ACHN (cell line): ENCODE measurements at regions not wholly inside any gene's neighbourhood (a gene's known extent, or its start where the extent isn't known, plus 50 kb on each side); places are given as distances from the start of the nearest gene placed in this dataset.
"Not testable (repeated sequence)": the region's sequence is repeated elsewhere in the genome, so short reads cannot be mapped to it uniquely, and the experiment has no call there.

Experiments used
- DNase-seq: peaks from one replicate; pipeline ENCODE4 v3.0.0-alpha.2; 2015
- in situ Hi-C: cut with HindIII; loops from 2 replicates; pipeline ENCODE4 v1.10.0; 2017; ENCODE audit warnings: low sequenced_read_pairs, low pct_ligation_motif_present, low pct_unique_long_range_greater_than_20kb

DNA sequence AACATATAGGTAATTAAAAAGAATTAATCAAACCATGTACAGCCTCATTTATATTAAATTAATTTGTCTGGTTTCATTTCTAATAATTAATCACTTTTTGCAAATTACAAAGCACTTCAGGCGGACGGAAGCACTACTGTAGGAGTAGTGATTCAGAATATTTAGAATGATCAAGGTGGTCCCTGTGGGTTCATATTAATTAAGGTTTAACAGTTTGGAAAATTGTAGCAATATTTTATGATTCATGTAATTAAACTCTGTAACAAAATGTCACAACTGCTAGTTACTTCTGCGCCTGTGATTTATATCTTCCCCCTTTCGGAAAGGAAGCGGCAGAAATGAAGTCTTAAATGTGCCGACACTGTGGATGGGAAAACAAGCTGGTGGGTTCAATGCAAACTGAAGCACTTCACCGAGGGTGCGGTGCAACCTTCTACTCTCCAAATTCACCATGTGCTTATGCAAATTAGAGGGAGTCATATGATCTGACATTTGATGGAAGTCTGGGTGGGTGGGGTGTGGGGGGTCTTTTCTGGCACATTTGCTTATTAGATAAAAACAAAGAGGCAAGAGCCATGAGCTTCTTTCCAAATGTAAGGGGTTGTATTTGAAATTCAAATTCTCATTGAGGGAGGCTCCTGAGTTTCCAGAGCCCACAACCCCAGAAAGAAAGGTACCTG lies 679.4 kb downstream of the TOX3 start:
- DNase-seq: no peak
- in situ Hi-C loops: no loop called here

DNA sequence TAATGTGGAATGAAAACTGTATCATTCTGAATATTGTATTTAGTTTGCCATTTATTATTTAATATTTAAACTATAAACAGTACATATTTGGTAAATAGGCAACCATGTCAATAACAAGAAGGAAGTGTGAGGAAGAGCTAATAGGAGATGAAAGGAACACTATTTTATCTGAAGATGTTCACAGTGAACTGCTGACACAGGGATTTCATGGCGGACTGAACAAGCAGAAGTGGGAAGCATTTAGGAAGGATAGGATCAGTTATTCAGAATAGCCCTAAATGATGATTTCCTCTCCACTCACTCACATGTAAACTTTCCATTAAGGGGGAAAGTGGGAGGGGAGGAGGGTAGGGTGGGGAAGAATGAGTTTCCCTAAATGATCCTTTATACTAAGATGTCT lies 682.4 kb downstream of the TOX3 start:
- in situ Hi-C loops: no loop called here

DNA sequence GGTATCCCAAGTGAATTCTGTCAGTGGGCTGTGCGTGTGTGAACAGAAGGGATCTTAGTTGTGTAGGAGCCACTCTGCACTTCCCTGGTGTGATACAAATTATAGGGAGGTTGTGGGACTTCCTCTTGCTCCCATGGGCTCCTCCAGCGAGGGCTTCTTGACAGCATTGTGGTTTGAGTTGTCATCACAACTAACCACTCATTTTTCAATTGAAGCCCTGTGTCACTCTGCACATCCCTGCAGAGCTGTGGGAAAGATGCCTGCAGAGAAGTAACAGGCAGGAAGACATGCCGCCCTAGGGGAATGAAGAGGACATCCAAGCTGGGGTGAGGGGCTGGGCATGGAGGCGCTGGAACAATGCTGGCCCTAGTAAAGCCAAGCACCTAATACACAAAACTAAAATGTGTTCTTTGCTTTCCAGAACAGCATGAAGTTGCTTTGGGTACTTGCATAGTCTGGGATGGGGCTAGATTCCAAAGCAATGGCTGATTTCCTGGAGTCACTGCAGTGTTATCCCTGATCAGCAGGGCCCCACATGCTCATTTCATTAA lies 692.5 kb downstream of the TOX3 start:
- DNase-seq: no peak
- in situ Hi-C loops: no loop called here

More for the DNA sequence above, 682.4 kb downstream of the TOX3 start:
- DNase-seq: no peak

DNA sequence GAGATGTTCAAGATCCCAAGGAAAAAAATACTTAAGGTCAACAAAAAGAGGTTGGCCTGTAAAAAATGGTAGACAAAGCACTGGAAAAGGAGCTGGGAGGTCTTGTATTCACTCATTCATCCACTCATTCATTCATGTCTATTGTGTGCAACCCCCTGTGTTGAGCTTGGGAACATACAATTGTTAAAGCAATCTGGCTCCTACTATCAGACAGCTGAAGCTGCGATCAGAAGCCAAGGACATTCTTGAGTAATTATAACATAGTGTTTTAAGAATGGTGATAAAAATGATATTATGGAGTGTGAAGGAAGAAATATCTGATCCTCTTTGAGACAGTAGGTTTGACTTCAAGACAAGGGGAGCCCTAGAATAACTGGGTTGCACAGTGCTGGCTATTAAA lies 693.4 kb downstream of the TOX3 start:
- DNase-seq: no peak
- in situ Hi-C loops: no loop called here

DNA sequence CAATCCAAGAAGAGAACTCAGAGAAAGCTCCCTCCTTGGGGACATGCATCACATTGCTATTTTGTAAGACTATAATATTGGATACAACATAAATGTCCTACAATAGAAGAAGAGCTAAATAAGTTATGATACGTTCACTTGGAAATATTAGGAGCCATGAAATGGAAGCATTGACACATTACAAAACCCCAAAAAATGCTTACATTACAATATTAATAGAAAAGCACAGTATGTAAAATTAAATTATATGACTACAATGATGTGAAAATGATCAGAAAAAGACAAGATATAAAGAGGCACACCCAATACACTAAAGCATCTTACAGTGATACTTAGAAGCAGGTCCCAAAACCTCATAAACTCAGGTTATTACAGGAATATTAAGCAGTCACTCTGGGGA lies 694.1 kb downstream of the TOX3 start:
- DNase-seq: no peak
- in situ Hi-C loops: no loop called here

DNA sequence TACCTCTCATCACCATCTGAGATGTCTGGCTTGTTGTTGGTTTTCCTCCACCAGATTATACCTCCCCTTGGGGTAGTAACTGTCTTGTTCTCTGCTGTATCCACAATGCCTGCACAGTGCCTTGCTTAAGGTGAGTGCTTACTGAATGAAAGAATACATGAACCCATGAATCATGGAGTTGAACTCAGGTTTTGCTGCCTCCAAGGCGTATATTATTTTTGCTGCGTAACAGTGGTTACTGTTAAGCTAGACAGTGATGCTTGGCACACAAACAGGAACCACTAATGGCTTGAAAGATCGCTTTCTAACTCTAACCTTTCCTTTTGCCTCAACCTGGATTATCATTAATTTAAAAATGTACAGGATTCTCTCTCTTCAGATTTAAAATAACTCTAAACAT lies 695.8 kb downstream of the TOX3 start:
- no peak for DNase-seq
- in situ Hi-C loops: no loop called here

DNA sequence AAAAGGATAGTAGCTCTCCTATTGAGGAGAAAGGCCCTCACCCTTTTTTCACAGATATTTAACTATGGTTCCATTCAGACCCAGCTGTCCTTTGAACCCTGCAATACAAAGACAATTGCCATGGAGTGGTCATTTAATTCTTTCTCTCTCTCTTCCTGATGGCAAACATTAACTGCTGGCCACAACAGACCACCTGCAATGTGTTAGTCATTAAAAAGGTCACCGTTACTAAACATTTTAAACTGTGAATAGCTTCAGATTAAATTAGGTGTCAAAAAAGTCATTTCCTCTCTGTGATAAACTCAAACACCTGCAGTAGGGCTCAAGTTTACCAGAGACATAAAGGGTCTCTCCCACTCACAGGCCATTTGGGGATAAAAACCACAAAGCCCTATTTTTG lies 697.2 kb downstream of the TOX3 start:
- DNase-seq: no peak
- in situ Hi-C loops: no loop called here

DNA sequence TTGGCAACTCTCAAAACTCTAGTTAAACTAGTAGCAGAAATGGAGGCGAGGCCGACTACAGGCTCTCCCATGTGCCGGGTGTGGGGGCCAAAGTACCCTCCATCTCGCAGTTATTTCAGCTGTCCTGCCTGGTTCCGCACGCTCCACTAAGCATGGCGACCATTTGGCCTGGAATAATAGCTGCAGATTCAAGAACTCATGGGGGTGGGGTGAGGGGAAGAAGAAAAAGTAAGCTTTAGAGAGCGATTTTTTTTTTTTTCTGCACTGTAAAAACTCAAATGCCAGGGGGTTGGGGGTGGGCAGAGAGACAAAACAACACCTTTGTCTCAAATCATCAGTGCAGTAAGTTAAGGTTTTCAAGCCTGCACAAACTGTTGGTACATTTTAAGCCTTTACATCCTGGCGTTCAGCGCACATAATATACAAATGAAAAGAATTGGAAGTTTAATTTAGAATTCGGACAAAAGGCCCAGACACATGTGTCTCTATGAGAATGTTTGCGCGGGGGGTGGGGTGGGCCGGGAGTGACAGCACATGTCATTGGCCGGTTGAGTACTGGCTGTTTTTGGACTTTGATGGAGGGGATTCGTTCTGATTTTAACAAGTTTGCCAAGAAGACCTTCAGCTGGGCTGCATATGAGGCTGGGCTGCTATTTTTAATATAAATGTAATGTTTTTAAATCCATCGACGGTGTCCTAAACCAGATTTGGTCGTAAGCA lies 694.7 kb upstream of the SALL1 start:
- DNase-seq: peak; percentile 43
- in situ Hi-C loops: no loop called here

DNA sequence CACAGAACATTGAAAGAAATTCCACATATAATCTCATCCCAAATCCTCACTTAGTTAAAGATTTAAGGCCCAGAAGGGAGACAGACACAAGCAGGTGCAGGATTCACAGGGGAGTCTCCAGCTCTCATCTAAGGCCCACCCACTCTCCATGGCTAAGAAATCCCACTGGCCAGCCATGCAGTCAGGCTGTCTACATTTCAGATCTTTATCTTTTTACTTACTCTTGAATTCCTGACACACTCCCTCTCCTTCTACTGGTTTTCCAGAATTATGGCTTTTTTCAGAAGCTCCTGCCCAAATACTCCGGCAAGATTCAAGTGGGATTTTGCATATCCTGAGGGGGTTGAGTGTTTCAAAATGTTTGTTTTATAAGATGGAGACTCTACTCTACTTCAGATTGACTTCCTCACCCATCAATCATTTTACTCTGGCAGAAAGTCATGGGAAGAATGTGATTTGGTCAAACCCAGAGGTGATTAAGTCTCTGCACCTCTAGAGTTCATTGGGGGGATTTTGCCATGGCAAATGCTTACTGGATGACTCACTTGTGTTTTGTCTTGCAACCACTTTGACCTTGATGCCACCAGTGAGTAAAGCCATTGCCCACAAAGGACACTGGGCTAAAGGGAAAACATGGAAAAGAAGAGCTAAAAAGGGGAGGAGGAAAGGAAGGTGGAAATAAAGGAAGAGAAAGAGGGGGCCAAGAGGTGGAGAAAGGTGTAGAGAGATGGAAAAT lies 688.8 kb upstream of the SALL1 start:
- DNase-seq: peak; percentile 98
- in situ Hi-C loops: no loop called here

DNA sequence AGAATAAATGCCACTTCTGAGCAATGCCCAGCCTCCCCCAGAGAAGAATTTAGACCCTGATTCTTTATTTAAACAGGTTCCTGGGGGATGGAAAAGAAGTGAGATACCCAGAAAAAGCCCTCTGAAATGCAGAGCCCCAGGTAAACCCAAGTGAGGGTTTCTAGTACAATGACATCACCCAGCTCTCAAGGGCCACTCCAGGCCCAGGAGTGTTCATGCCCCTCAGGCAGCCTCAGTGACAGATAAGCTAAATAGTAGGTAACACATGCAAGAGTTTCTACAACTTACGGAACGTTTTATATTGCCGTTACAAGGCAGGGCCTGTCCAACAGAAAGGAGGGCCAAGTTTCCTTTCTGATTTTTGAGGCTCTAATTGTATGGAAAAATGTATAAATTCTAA lies 683.7 kb upstream of the SALL1 start:
- no peak for DNase-seq
- in situ Hi-C loops: no loop called here

DNA sequence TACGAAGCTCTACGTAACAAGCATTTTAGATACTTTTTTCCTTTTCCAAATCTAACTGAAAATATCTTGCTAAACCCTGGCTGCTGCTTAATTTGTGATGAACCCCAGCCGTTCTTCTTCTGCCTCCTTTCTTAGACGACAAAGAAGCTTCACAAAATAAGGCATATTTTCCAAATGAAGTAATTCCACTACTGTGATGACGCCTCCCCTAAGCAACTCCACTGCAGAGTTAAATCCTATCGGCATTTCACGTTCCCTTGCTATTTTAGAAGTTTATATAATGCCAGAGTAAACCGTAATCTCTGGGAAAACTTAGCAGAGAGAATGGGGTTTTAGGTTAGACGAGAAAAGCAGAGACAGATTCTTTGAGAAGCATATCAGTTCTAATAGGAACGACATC lies 683.1 kb upstream of the SALL1 start:
- in situ Hi-C loops: no loop called here

DNA sequence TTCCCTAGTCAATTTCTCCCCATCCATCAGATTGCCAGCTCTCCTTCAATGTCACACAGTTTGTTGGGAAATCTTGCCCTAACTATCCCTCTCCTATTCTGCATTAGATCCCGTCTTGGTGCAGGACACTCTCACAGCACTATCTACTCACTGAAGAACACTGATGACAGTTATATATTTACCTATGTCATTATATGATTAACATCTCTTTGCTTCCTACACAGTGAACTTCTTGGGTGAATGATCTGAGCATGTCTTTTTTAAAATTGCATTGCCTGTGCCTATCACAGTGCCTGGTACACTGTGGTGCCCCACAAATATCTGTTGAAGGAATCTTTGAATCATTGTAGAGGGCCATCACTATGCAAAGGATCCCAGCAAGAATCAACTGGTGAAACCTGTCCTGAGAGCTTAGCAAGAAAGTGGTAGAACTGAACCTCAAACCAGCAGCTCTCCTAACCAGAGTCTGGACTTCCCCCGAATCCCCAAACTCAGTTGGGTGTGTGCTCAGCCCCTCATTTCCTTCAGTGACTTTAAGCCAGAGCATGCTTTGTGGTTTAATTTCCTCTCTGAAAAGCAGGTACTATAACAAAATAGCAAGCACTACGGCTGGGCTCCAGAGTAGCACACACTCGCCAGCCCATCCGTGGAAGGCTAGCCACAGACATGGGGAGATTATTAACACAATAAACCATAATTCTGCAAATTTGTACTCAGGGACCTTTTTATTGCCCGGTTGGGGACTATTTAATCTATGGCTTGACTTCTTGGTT lies 680.7 kb upstream of the SALL1 start:
- peak; percentile 54 for DNase-seq

More for the DNA sequence above, 683.1 kb upstream of the SALL1 start:
- no peak for DNase-seq

DNA sequence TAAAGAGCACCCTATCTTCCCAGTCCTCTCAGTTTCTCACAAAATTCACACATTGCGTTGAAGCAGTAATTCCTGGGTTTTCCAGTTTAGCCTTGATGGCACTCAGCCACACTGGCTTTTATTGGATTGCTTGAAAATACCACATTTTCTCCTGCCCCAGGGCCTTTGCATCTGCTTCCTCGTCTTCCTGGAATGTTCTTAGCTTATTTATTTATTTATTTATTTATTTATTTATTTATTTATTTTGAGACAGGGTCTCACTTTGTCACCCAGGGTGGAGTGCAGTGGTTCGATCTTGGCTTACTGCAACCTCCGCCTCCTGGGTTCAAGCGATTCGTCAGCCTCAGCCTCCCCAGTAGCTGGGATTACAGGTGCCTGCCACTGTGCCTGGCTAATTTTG lies 680.0 kb upstream of the SALL1 start:
- DNase-seq, in situ Hi-C loops: not testable (repeated sequence)

More for the DNA sequence above, 680.7 kb upstream of the SALL1 start:
- in situ Hi-C loops: no loop called here

DNA sequence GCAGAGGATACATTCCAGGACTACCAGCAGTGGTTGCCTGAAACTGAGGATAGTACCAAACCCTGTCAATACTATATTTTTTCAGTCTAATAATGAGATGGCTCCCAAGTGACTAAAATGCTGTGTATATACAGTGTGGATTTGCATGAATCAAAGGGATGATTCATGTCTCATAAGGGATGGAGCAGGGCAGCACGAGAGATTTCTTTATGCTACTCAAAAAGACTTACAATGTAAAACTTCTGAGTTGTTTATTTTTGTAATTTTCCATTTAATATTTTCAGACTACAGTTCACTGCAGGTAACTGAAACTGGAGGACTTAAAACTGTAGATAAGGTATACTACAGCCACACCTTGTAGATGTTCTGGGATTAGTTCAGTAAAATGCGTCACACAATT lies 674.7 kb upstream of the SALL1 start:
- no peak for DNase-seq
- in situ Hi-C loops: no loop called here

DNA sequence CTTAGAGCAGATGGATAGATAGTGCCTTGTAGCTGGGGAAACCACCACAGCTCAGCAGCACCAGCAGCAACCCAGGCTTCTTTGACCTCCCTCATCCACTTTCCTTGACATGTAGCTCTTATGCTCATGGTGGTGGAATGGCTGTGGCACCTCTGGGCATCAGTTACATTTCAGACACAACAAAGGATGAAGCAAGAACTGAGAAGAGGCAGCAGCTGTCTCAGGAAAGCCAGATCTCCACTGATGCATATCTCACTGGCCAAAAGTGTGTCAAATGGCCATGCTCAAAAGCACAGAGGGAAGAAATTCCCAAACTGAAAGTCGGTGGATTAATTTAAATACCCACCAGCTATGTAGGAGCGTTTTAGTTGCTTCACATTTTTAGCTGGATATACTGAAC lies 671.4 kb upstream of the SALL1 start:
- in situ Hi-C loops: loop anchor here (25.0 kb wide), 1 partner anchor 165 kb away; no protein-coding TSS in a partner anchor
- DNase-seq: no peak

DNA sequence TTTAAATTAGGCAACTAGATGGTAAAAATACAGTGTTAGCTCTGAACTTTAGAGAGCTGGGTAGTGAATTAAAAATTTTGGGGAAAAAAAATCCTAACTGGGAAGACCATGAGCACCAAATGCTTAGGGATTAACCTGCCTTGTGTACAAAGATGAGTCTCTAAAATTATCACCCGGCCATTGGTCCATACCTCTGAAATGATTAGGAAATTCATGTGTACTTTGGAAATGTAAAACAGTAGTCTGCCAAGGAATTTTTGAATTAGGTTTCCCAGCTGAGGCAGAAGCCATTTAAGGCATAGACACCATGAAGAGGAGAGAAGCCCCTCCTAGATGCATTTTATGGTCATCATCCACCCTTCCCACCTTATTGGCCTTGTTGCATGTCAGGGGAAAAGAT lies 670.5 kb upstream of the SALL1 start:
- DNase-seq: no peak

DNA sequence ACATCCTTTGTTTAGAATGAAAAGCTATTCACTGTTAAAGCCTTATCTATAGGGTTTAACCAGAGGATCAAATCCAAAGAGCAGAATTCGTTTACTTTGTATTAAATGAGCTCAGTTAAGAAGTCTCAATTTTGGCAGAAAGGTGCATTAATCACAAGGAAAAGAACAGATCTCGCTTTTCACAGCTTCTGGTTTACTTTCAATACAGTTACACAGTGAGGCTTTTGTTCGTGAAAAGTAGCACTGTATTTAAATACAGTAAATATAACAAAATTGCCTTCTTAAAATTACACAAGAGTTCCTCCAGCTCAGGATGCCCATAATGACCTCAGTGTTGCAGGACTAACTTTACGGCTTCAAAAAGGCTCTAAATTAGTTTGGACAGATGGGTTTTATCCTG lies 669.1 kb upstream of the SALL1 start:
- in situ Hi-C loops: loop anchor here (25.0 kb wide), 1 partner anchor 167 kb away; no protein-coding TSS in a partner anchor

More for the DNA sequence above, 670.5 kb upstream of the SALL1 start:
- in situ Hi-C loops: loop anchor here (25.0 kb wide), 1 partner anchor 166 kb away; no protein-coding TSS in a partner anchor

DNA sequence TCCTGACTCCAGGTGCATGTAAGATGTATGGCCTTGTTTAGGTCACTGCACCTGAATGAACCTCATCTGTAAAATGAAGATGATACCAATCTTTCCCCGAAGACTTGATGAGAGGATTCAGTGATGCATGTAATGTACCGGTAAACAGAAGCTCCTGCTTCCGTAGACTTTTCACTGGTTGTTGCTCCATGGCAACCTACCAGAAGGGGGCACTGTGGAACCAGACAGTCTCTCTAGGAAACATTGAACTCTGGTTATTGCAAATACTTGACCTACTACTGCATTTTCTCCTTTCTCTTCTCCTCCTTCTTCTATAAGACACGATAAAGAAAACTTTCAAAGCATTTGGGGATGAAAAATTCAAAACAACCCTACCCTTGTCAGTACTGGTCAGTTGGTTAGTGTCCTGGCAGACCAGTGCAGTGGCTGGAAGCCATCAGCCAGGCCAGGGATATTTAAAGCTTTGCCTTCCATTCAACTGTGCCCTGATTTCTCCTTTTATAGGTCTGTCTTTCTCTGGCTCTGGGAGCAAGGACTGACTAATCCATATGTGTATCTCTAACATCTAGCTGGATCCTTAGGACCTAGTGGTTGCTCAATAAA lies 667.4 kb upstream of the SALL1 start:
- peak; percentile 69 for DNase-seq
- in situ Hi-C loops: loop anchor here (25.0 kb wide), 1 partner anchor 169 kb away; no protein-coding TSS in a partner anchor

More for the DNA sequence above, 669.1 kb upstream of the SALL1 start:
- no peak for DNase-seq
